Ishikawa (cell line): ENCODE measurements at regions not wholly inside any gene's neighbourhood (a gene's known extent, or its start where the extent isn't known, plus 50 kb on each side); places are given as distances from the start of the nearest gene placed in this dataset.

Source experiments
- CEBPB ChIP-seq: IDR thresholded peaks from 2 replicates; pipeline ENCODE4 v1.6.1; 2012
- CREB1 ChIP-seq: IDR thresholded peaks from 2 replicates; pipeline ENCODE4 v1.6.1; 2012; ENCODE audit warnings: low read depth
- EGR1 ChIP-seq: IDR thresholded peaks from 2 replicates; pipeline ENCODE4 v1.6.1; 2012
- EP300 ChIP-seq: IDR thresholded peaks from 2 replicates; pipeline ENCODE4 v1.6.1; 2012; ENCODE audit warnings: borderline replicate concordance
- FOXM1 ChIP-seq: IDR thresholded peaks from 2 replicates; pipeline ENCODE4 v1.6.1; 2012; ENCODE audit warnings: low read depth, borderline replicate concordance
- NFIC ChIP-seq: IDR thresholded peaks from 2 replicates; pipeline ENCODE4 v1.6.1; 2012
- RAD21 ChIP-seq: IDR thresholded peaks from 2 replicates; pipeline ENCODE4 v1.6.1; 2012; ENCODE audit warnings: low read depth
- TAF1 ChIP-seq: IDR thresholded peaks from 2 replicates; pipeline ENCODE4 v1.6.1; 2012; ENCODE audit warnings: low read depth, mild to moderate bottlenecking
- TCF12 ChIP-seq: IDR thresholded peaks from 2 replicates; pipeline ENCODE4 v1.6.1; 2012; ENCODE audit warnings: low read depth
- TEAD4 ChIP-seq: IDR thresholded peaks from 2 replicates; pipeline ENCODE4 v1.6.1; 2012
- YY1 ChIP-seq: IDR thresholded peaks from 2 replicates; pipeline ENCODE4 v1.6.1; 2012; ENCODE audit warnings: low read depth
- ZBTB7A ChIP-seq: IDR thresholded peaks from 2 replicates; pipeline ENCODE4 v1.6.1; 2012; ENCODE audit warnings: low read depth
- TF ChIP-seq, protein P1 (sequence below): IDR thresholded peaks from 2 replicates; pipeline ENCODE4 v1.6.1; 2012; ENCODE audit warnings: low read depth, mild to moderate bottlenecking
- TF ChIP-seq, protein P2 (sequence below): IDR thresholded peaks from 2 replicates; pipeline ENCODE4 v1.6.1; 2012
- TF ChIP-seq, protein P3 (sequence below): IDR thresholded peaks from 2 replicates; pipeline ENCODE4 v1.6.1; 2012

GRCh38 chr15:98586066-98586465, 62.3 kb upstream of the IGF1R start:
- TF ChIP-seq EGR1 = no peak
- TF ChIP-seq CEBPB = no peak
- TF ChIP-seq, protein P1, sequence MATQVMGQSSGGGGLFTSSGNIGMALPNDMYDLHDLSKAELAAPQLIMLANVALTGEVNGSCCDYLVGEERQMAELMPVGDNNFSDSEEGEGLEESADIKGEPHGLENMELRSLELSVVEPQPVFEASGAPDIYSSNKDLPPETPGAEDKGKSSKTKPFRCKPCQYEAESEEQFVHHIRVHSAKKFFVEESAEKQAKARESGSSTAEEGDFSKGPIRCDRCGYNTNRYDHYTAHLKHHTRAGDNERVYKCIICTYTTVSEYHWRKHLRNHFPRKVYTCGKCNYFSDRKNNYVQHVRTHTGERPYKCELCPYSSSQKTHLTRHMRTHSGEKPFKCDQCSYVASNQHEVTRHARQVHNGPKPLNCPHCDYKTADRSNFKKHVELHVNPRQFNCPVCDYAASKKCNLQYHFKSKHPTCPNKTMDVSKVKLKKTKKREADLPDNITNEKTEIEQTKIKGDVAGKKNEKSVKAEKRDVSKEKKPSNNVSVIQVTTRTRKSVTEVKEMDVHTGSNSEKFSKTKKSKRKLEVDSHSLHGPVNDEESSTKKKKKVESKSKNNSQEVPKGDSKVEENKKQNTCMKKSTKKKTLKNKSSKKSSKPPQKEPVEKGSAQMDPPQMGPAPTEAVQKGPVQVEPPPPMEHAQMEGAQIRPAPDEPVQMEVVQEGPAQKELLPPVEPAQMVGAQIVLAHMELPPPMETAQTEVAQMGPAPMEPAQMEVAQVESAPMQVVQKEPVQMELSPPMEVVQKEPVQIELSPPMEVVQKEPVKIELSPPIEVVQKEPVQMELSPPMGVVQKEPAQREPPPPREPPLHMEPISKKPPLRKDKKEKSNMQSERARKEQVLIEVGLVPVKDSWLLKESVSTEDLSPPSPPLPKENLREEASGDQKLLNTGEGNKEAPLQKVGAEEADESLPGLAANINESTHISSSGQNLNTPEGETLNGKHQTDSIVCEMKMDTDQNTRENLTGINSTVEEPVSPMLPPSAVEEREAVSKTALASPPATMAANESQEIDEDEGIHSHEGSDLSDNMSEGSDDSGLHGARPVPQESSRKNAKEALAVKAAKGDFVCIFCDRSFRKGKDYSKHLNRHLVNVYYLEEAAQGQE = no peak
- TF ChIP-seq, protein P2, sequence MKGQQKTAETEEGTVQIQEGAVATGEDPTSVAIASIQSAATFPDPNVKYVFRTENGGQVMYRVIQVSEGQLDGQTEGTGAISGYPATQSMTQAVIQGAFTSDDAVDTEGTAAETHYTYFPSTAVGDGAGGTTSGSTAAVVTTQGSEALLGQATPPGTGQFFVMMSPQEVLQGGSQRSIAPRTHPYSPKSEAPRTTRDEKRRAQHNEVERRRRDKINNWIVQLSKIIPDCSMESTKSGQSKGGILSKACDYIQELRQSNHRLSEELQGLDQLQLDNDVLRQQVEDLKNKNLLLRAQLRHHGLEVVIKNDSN = no peak
- TF ChIP-seq TEAD4 = no peak
- TF ChIP-seq TAF1 = no peak
- TF ChIP-seq EP300 = no peak
- TF ChIP-seq, protein P3, sequence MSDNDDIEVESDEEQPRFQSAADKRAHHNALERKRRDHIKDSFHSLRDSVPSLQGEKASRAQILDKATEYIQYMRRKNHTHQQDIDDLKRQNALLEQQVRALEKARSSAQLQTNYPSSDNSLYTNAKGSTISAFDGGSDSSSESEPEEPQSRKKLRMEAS = no peak
- no peak for TF ChIP-seq RAD21
- no peak for TF ChIP-seq TCF12
- no peak for TF ChIP-seq ZBTB7A
- no peak for TF ChIP-seq CREB1
- TF ChIP-seq YY1 = no peak
- no peak for TF ChIP-seq FOXM1
- TF ChIP-seq NFIC = no peak

GRCh38 chr15:98592136-98592535, 56.2 kb upstream of the IGF1R start:
- TF ChIP-seq EGR1 (no peak), TAF1 (no peak), EP300 (no peak), CREB1 (no peak), RAD21 (no peak), FOXM1 (no peak), YY1 (no peak), CEBPB (no peak), NFIC (no peak), TEAD4 (no peak), ZBTB7A (no peak), TCF12 (no peak)
- TF ChIP-seq, protein P2 = no peak
- TF ChIP-seq, protein P1 = no peak
- TF ChIP-seq, protein P3 = no peak

DNA sequence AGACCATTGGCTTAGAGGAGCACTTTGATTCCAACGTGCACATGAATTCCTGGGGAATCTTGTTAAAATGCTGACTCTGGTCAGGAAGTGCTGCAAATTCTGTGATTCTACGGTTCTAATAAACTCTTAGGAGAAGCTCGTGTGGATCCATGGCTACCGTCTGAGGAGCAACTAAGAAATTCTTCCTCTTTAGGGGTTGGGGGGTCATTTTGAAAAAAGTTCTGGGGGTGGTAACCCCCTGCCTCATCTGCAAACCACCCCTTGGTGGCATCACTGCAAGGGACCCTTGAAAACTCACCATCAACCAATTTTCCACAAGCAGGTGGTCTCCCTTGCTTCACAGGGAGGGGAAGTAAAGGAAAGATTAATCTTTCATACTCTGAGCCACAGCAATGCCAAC, 52.2 kb upstream of the IGF1R start:
- TF ChIP-seq RAD21 = no peak
- TF ChIP-seq, protein P2 = no peak
- no peak for TF ChIP-seq EP300
- TF ChIP-seq EGR1 = no peak
- TF ChIP-seq, protein P3 = no peak
- no peak for TF ChIP-seq ZBTB7A
- TF ChIP-seq TAF1 = no peak
- TF ChIP-seq TCF12 = no peak
- no peak for TF ChIP-seq CEBPB
- no peak for TF ChIP-seq YY1
- no peak for TF ChIP-seq NFIC
- TF ChIP-seq, protein P1 = no peak
- TF ChIP-seq TEAD4 = no peak
- no peak for TF ChIP-seq CREB1
- no peak for TF ChIP-seq FOXM1
